Mesenchymal stem cell (in vitro differentiated cells and primary cell): ENCODE measurements at regions not wholly inside any gene's neighbourhood (a gene's known extent, or its start where the extent isn't known, plus 50 kb on each side); places are given as distances from the start of the nearest gene placed in this dataset.

ENCODE experiments used
- DNase-seq: peaks from one replicate; pipeline ENCODE4 v3.0.0-alpha.2; 2013
- H2AFZ ChIP-seq: one replicate; pipeline ENCODE4 v1.6.1; 2013; ENCODE audit warnings: low read depth, mild to moderate bottlenecking, control low read depth, inconsistent platforms, low read length, moderate library complexity
- H2AK5ac ChIP-seq: 2 replicates; pipeline ENCODE4 v1.6.1; 2013; ENCODE audit warnings: low read length, moderate library complexity, mild to moderate bottlenecking, inconsistent platforms; ENCODE audit not compliant: severe bottlenecking
- H2BK120ac ChIP-seq: one replicate; pipeline ENCODE4 v1.6.1; 2013; ENCODE audit warnings: low read depth, mild to moderate bottlenecking, inconsistent platforms, low read length, moderate library complexity
- H2BK12ac ChIP-seq, 2 experiments: one replicate each; pipeline ENCODE4 v1.6.1; 2013; ENCODE audit warnings: inconsistent platforms in 2 of 2, low read length in 2 of 2, mild to moderate bottlenecking in 2 of 2, moderate library complexity in 2 of 2, control low read depth in 1 of 2
- H2BK15ac ChIP-seq: one replicate; pipeline ENCODE4 v1.6.1; 2013; ENCODE audit warnings: mild to moderate bottlenecking, low read depth, inconsistent platforms; ENCODE audit not compliant: poor library complexity, severe bottlenecking
- H2BK5ac ChIP-seq: 2 replicates; pipeline ENCODE4 v1.6.1; 2013; ENCODE audit warnings: low read depth, mild to moderate bottlenecking, low read length, control low read depth, inconsistent platforms; ENCODE audit not compliant: poor library complexity, severe bottlenecking
- H3K14ac ChIP-seq, 2 experiments: one replicate each; pipeline ENCODE4 v1.6.1; 2013; ENCODE audit warnings: inconsistent platforms in 2 of 2, low read length in 2 of 2, control low read depth in 1 of 2, mild to moderate bottlenecking in 1 of 2, moderate library complexity in 1 of 2
- H3K18ac ChIP-seq, 2 experiments: one replicate each; pipeline ENCODE4 v1.6.1; 2013; ENCODE audit warnings: inconsistent platforms in 2 of 2, low read length in 2 of 2, control low read depth in 1 of 2, low read depth in 1 of 2, mild to moderate bottlenecking in 1 of 2
- H3K23ac ChIP-seq, 2 experiments: one replicate each; pipeline ENCODE4 v1.6.1; 2013; ENCODE audit warnings: inconsistent platforms in 2 of 2, low read length in 2 of 2, mild to moderate bottlenecking in 2 of 2, moderate library complexity in 2 of 2, control low read depth in 1 of 2
- H3K27ac ChIP-seq: 2 replicates; pipeline ENCODE4 v1.5.1; 2013; ENCODE audit warnings: mild to moderate bottlenecking, moderate library complexity, low read length, control low read depth, inconsistent platforms; ENCODE audit not compliant: poor library complexity, severe bottlenecking
- H3K27me3 ChIP-seq, 2 experiments: 2 replicates each; pipeline versions ENCODE4 v1.6.1 to v1.7.0; 2013; ENCODE audit warnings: low read length in 2 of 2, mild to moderate bottlenecking in 2 of 2, moderate library complexity in 2 of 2, control low read depth in 1 of 2, inconsistent platforms in 1 of 2; ENCODE audit not compliant: control insufficient read depth in 1 of 2, insufficient read depth in 1 of 2
- H3K36me3 ChIP-seq, 2 experiments: 2 replicates each; pipeline versions ENCODE4 v1.6.1 to v1.7.0; 2013; ENCODE audit warnings: low read length in 2 of 2, control low read depth in 1 of 2, inconsistent platforms in 1 of 2, low read depth in 1 of 2, mild to moderate bottlenecking in 1 of 2; ENCODE audit not compliant: insufficient read depth in 2 of 2, control insufficient read depth in 1 of 2
- H3K4ac ChIP-seq, 2 experiments: one replicate each; pipeline ENCODE4 v1.6.1; 2013; ENCODE audit warnings: inconsistent platforms in 2 of 2, low read length in 2 of 2, mild to moderate bottlenecking in 2 of 2, moderate library complexity in 2 of 2, control low read depth in 1 of 2, low read depth in 1 of 2
- H3K4me1 ChIP-seq: 2 replicates; pipeline ENCODE4 v1.6.1; 2013; ENCODE audit warnings: low read depth, low read length, control low read depth; ENCODE audit not compliant: control insufficient read depth, insufficient read depth
- H3K4me2 ChIP-seq: 2 replicates; pipeline ENCODE4 v1.6.1; 2013; ENCODE audit warnings: low read length, mild to moderate bottlenecking, inconsistent platforms; ENCODE audit not compliant: poor library complexity, severe bottlenecking
- H3K4me3 ChIP-seq, 2 experiments: 2 replicates each; pipeline versions ENCODE4 v1.5.1 to v1.7.0; 2013; ENCODE audit warnings: low read length in 2 of 2, mild to moderate bottlenecking in 2 of 2, control low read depth in 1 of 2, low read depth in 1 of 2; ENCODE audit not compliant: insufficient read depth in 1 of 2
- H3K79me1 ChIP-seq: replicated peaks from 2 replicates; pipeline ENCODE4 v1.6.1; 2013; ENCODE audit warnings: mild to moderate bottlenecking, control low read depth, low read length, inconsistent platforms; ENCODE audit not compliant: poor library complexity, severe bottlenecking
- H3K9ac ChIP-seq: 2 replicates; pipeline ENCODE4 v1.7.0; 2013; ENCODE audit warnings: mild to moderate bottlenecking, low read length, moderate library complexity
- H3K9me3 ChIP-seq: 2 replicates; pipeline ENCODE4 v1.7.0; 2013; ENCODE audit warnings: mild to moderate bottlenecking, low read length; ENCODE audit not compliant: control insufficient read depth
- H4K8ac ChIP-seq: one replicate; pipeline ENCODE4 v1.6.1; 2013; ENCODE audit warnings: inconsistent platforms, mild to moderate bottlenecking, low read length, moderate library complexity
- H4K91ac ChIP-seq: one replicate; pipeline ENCODE4 v1.6.1; 2013; ENCODE audit warnings: mild to moderate bottlenecking, low read length, inconsistent platforms
- WGBS: methylation state at CpG from one replicate; pipeline ENCODE4 v1.1.7; 2013; ENCODE audit warnings: mixed read lengths; 5-methylcytosine and 5-hydroxymethylcytosine counted together

- Histone ChIP-seq H3K9ac (no peak overlapping the region), H2BK12ac (no peak overlapping the region), H2BK5ac (no peak overlapping the region), H4K8ac (no peak overlapping the region), H3K9me3 (no peaks in the 10 kb centered on the region), H3K4ac (no peak overlapping the region), H3K4me1 (no peaks in the 10 kb centered on the region), H2BK15ac (no peak overlapping the region), H2BK120ac (no peak overlapping the region), H3K23ac (no peak overlapping the region), H2AK5ac (no peak overlapping the region), H3K4me2 (no peak overlapping the region), H2AFZ (no peak overlapping the region), H3K14ac (no peak overlapping the region), H3K27me3 (no peaks in the 10 kb centered on the region), H3K36me3 (no peaks in the 10 kb centered on the region), H3K79me1 (no peaks in the 10 kb centered on the region), H3K27ac (no peak overlapping the region), H4K91ac (no peak overlapping the region), H3K18ac (no peak overlapping the region), H3K4me3 (no peak overlapping the region)
- 86% methylated on average over 13 of the region's 13 CpGs for WGBS
- DNase-seq = no peak
These were observed 950.9 kb upstream of the CNTN5 start for GRCh38 chr11:98069861-98070260.

- Histone ChIP-seq H2BK12ac (no peak overlapping the region), H2BK5ac (no peak overlapping the region), H3K23ac (no peak overlapping the region), H2AFZ (no peak overlapping the region), H3K27ac (no peak overlapping the region), H4K8ac (no peak overlapping the region), H4K91ac (no peak overlapping the region), H3K36me3 (no peaks in the 10 kb centered on the region), H3K4ac (no peak overlapping the region), H3K18ac (no peak overlapping the region), H2BK15ac (no peak overlapping the region), H3K4me3 (no peak overlapping the region), H3K9me3 (peaks cover 10% of the 10 kb centered on the region), H2BK120ac (no peak overlapping the region), H2AK5ac (no peak overlapping the region), H3K9ac (no peak overlapping the region), H3K27me3 (no peaks in the 10 kb centered on the region), H3K4me1 (no peaks in the 10 kb centered on the region), H3K4me2 (no peak overlapping the region), H3K79me1 (no peaks in the 10 kb centered on the region), H3K14ac (no peak overlapping the region)
- 94% methylated on average over 1 of the region's 3 CpGs for WGBS
- peak; percentile 3 for DNase-seq
These were observed 929.8 kb upstream of the CNTN5 start for GRCh38 chr11:98090861-98091505.

- no peak overlapping the region for H2BK15ac ChIP-seq
- no peak overlapping the region for H2BK5ac ChIP-seq
- H3K27me3 ChIP-seq = no peaks in the 10 kb centered on the region
- H3K79me1 ChIP-seq = no peaks in the 10 kb centered on the region
- no peak overlapping the region for H3K4me3 ChIP-seq
- no peak for DNase-seq
- H3K23ac ChIP-seq = no peak overlapping the region
- H2AK5ac ChIP-seq = no peak overlapping the region
- no peak overlapping the region for H2BK120ac ChIP-seq
- no peaks in the 10 kb centered on the region for H3K4me1 ChIP-seq
- H2AFZ ChIP-seq = no peak overlapping the region
- H3K36me3 ChIP-seq = no peaks in the 10 kb centered on the region
- H3K18ac ChIP-seq = no peak overlapping the region
- WGBS = no CpG with 5 or more reads among the region's 1 CpG
- H3K4me2 ChIP-seq = no peak overlapping the region
- H3K27ac ChIP-seq = no peak overlapping the region
- H3K9ac ChIP-seq = no peak overlapping the region
- peaks cover 6% of the 10 kb centered on the region for H3K9me3 ChIP-seq
- H4K91ac ChIP-seq = no peak overlapping the region
- no peak overlapping the region for H4K8ac ChIP-seq
- H2BK12ac ChIP-seq = no peak overlapping the region
- no peak overlapping the region for H3K14ac ChIP-seq
- H3K4ac ChIP-seq = no peak overlapping the region
These were observed 921.4 kb upstream of the CNTN5 start for GRCh38 chr11:98099371-98099770.

- H4K8ac ChIP-seq = no peak overlapping the region
- no peak overlapping the region for H2AFZ ChIP-seq
- no peaks in the 10 kb centered on the region for H3K27me3 ChIP-seq
- no peaks in the 10 kb centered on the region for H3K79me1 ChIP-seq
- no peak overlapping the region for H3K14ac ChIP-seq
- no peak overlapping the region for H3K4me3 ChIP-seq
- H3K4me2 ChIP-seq = no peak overlapping the region
- no peak overlapping the region for H4K91ac ChIP-seq
- no peak for DNase-seq
- no peak overlapping the region for H2BK12ac ChIP-seq
- peaks cover 6% of the 10 kb centered on the region for H3K9me3 ChIP-seq
- H2BK15ac ChIP-seq = no peak overlapping the region
- no peak overlapping the region for H2BK5ac ChIP-seq
- no peak overlapping the region for H3K27ac ChIP-seq
- WGBS = 88% methylated on average over 2 of the region's 2 CpGs
- H3K4ac ChIP-seq = no peak overlapping the region
- H3K9ac ChIP-seq = no peak overlapping the region
- H2AK5ac ChIP-seq = no peak overlapping the region
- H3K4me1 ChIP-seq = no peaks in the 10 kb centered on the region
- no peak overlapping the region for H3K18ac ChIP-seq
- H3K36me3 ChIP-seq = no peaks in the 10 kb centered on the region
- H3K23ac ChIP-seq = no peak overlapping the region
- no peak overlapping the region for H2BK120ac ChIP-seq
These were observed 920.1 kb upstream of the CNTN5 start for GRCh38 chr11:98100689-98101088.
